GM19372 (cell line): ENCODE measurements at regions not wholly inside any gene's neighbourhood (a gene's known extent, or its start where the extent isn't known, plus 50 kb on each side); places are given as distances from the start of the nearest gene placed in this dataset.
"Not testable (repeated sequence)": the region's sequence is repeated elsewhere in the genome, so short reads cannot be mapped to it uniquely, and the experiment has no call there.

ENCODE experiments used
- ATAC-seq: cut with Tn5 transposase; IDR thresholded peaks from one replicate; pipeline ENCODE4 v1.9.1; 2021; ENCODE audit warnings: mild to moderate bottlenecking, low read depth, moderate library complexity; ENCODE audit not compliant: unreplicated experiment

- ATAC-seq, result no peak
Observed at GRCh38 chr6:98366371-98366770, 468.0 kb upstream of the POU3F2 start.

GRCh38 chr6:98380589-98380988, 453.8 kb upstream of the POU3F2 start:
- no peak for ATAC-seq

- no peak for ATAC-seq
Observed at GRCh38 chr6:98382246-98382645, 452.1 kb upstream of the POU3F2 start.

DNA sequence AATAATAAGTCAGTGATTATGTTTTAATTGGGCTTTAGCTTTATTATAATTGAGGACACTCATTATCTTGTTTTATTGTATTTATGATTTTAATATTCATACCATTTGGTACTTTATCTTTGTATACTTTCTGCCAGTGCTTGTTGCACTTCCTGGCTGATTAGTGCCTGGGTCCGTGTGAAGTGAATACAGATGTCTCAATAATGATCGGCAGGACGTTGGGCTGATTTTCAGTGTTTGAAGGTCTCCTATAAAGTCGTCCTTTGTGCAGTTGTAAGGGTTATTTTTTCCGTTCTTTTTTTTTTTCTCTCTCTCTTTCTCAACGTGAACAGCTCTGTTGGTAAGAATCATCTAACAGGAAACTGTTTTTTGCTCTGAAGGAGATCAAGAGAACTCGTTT, 450.0 kb upstream of the POU3F2 start:
- no peak for ATAC-seq

DNA sequence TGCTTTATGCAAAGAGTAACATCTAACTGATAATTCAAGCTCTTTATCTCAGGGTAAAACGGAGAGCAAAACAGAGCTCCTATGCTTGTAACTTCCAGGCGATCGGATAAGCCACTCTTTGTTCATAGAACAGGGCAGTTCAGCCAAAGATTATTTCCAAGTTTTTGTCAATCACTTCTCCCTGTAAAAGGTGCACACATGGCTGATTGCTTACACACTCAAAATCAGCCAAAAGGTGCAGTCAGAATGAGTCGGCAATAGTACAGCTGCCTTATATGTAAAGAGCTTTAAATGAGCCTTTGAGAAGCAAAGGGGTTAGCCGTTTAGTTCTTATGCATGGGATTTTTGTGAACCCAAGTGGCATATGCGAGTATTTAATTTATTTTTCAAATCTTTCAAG, 449.6 kb upstream of the POU3F2 start:
- ATAC-seq, result no peak

DNA sequence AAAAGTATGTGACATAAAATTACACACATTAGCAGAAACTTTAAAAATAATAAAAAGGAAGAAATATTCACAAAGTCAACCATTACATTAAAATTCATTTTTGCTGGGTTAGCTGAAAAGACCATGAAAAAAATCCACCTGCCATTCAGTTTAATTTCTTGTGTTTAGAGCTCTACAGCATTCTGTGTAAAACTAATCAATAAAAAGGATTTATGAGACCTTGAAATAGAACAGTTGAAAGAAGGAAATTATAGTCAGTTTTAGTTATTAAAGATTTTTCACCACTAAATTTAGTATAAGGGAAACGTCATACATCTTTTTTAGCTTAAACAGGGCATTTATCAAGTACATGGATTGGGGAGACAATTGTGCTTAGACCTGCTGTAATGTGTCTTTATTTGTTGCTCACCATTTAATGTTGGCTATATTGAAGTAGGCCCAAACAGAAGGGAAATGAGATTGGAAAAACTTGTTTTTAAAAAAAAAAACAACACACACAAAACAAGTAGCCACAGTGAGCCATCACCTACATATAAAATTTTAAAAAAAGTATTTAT, 438.7 kb upstream of the POU3F2 start:
- no peak for ATAC-seq

DNA sequence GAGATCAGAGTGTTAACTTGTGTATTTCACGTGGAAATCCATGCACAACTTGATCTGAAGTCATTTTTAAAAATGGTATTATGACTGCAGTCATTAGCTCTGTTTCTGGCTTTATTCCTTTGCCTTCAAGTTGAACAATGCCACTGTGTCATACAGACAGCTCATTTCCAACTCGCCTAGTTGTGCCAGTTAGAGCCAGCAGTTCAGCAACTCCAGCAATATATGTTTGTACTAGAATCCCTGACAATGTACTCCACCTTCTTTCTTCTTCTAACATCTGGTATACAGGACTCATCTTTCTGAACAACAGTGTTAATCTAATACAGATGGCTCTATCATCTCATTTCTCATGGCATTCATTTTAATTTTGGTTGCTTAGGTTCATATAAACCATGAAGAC, 418.3 kb upstream of the POU3F2 start:
- ATAC-seq, result no peak

GRCh38 chr6:98416497-98417158, 417.7 kb upstream of the POU3F2 start:
- not testable (repeated sequence) for ATAC-seq

GRCh38 chr6:98433325-98434056, 400.9 kb upstream of the POU3F2 start:
- ATAC-seq, result peak; percentile 61

GRCh38 chr6:98443633-98444032, 390.7 kb upstream of the POU3F2 start:
- ATAC-seq, result no peak

DNA sequence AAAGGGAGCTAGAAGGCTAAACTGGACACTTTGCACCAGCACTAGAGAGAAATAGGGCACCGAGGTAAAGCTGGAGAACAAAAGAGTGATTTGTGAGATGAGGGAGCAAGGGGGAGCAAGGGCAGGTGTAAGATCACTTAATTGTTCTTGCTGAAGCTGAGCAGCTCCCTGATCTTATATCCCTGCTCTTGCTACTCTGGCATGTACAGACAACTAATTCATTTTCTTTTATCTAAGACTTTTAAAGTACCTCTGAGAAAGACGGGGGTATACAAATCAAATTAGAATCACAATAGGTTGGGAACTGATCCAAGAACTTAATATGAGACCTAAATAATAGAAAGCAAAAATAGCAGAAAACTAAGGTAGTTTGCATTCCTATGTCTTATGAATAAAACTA, 381.7 kb upstream of the POU3F2 start:
- ATAC-seq, result no peak

GRCh38 chr6:98454809-98455322, 379.5 kb upstream of the POU3F2 start:
- no peak for ATAC-seq

GRCh38 chr6:98458708-98459107, 375.7 kb upstream of the POU3F2 start:
- no peak for ATAC-seq

DNA sequence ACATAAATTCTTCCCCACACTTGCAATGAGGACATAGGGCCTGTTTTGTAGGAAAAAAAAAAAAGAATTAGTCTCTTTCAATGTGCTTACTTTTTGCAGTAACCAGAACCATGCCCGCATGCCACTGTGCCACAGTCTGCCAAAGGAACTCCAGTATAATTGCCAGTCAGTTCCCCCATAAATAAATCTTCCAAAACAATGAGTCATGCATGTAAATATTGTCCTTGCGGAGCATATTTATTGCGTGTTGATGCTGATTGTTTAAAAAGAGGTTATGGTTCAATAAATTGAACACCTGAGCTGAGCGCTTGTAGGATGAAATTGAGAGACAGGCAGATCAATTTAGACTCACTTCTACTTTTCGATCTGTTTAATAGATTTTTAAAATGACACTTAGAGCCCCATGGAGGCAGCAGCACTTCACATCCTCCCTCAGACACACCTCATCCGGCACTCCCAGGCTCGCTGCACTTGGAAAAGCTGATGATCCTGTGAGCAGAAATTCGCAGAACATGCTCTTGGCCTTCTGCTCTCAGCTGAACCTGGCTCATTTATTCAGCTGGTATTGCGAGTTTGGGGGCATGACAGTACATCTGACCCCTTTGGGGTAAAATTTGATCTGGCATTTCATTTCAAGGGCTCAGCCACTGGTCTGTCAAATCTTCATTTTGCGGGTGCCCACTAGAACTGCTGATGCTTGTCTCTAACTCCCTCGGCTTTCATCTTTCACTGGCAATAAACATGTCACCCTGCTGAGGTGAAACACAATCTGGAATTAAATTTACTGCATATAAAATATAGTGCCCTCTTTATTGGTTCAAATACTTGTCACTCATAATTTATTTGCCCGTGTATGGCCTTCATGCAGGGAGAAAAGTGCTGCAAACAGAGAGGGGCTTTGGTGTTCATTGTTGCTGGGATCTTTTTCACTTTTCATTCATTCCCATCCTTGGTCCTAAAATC, 371.1 kb upstream of the POU3F2 start:
- ATAC-seq, result no peak

DNA sequence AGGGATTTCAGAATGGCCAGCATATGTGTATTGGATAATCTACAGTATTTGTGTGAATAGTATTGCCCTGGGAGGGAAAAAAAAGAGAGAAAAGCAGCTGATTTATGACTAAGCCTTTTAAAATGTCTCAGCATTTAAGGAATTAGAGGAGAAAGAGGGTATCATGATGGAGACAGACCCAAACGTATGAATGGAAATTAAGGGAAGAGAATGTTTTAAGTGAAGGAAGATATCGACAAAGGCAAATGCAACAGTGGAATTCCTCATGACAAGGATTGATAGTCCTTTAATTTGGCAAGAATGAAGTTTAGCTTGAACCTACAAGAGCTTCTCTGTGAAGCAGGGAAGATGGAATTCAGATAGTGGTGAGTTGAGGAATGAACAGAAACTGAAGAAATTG, 367.3 kb upstream of the POU3F2 start:
- ATAC-seq, result no peak

- ATAC-seq, result no peak
Observed at GRCh38 chr6:98467902-98468301, 366.5 kb upstream of the POU3F2 start.

DNA sequence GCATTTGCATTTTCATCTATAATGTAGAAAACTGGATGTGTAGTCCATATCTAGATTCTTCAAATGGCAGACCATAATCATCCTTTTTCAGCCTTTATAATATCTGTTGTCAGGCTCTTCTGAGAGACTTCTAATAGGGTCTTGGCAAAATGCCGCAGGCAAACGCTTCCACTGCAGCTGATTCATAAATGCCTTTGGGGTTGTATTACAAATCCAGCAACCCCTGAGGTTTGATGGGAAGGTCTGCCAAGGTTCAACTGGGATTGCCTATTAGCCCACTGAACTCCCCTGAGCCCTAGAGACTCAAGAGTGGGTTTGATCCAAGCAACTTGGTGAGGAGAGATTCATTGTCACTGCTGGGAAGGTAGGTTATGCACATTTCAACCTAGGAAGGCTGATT, 365.2 kb upstream of the POU3F2 start:
- ATAC-seq, result no peak

DNA sequence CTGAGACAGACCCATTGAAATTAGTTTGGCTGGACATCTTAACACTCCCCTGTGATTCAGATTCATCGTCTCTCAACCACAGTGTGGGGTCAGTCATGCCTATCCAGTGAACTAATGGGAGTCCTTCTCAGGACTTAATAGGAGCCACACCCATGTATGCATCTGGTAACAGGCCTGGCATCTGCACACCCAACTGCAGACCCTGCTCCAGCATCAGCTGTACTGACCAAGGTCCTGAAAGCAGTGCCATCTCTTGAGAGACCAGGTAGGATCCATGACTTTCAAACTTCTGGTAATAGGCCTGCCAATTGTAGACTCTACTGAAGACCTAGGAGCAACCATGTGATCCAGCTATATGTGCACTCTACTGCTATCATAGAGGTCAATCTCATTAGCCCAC, 363.6 kb upstream of the POU3F2 start:
- ATAC-seq, result no peak

DNA sequence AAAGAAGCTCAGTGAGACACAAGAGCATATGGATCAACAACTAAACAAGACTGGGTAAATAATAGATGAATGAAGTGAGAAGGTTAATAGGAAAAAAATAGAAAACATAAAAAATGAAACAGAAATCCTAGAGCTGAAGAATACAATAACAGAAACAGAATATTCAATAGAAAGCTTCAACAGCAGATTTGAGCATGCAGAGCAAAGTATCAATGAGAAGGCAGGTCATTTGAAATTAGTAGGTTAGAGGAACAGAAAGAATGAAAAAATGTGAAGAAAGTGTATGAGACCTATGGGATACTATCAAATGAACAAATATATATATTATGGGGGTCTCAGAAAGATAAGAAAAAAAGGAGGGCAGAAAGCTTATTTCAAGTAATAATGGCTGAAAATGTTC, 362.9 kb upstream of the POU3F2 start:
- ATAC-seq, result no peak

- no peak for ATAC-seq
Observed at GRCh38 chr6:98477231-98477630, 357.1 kb upstream of the POU3F2 start.

- no peak for ATAC-seq
Observed at GRCh38 chr6:98484696-98485095, 349.7 kb upstream of the POU3F2 start.
